ENCODE measurements at regions not wholly inside any gene's neighbourhood (a gene's known extent, or its start where the extent isn't known, plus 50 kb on each side); places are given as distances from the start of the nearest gene placed in this dataset.

GRCh38 chr12:116650062-116650461 lies 87.8 kb downstream of the SPRING1 start:
- no peak overlapping the region for H3K27ac ChIP-seq (ENCODE audit: low read length)
- peaks cover 8% of the 10 kb centered on the region for H3K4me1 ChIP-seq (ENCODE audit: insufficient read depth, low read length)
- H3K36me3 ChIP-seq (ENCODE audit: insufficient read depth, low read depth, low read length), result no peaks in the 10 kb centered on the region
- H3K27me3 ChIP-seq (ENCODE audit: insufficient read depth, low read length), result no peaks in the 10 kb centered on the region
- H3K4me3 ChIP-seq (ENCODE audit: low read length), result no peak overlapping the region
- no peaks in the 10 kb centered on the region for H3K9me3 ChIP-seq (ENCODE audit: insufficient read depth, low read depth, low read length)
- H3K9ac ChIP-seq (ENCODE audit: low read depth, low read length), result no peak overlapping the region

GRCh38 chr12:116647813-116648212 lies 88.6 kb downstream of the MAP1LC3B2 start:
- no peak overlapping the region for H3K9ac ChIP-seq (ENCODE audit: low read depth, low read length)
- no peaks in the 10 kb centered on the region for H3K36me3 ChIP-seq (ENCODE audit: insufficient read depth, low read depth, low read length)
- no peak overlapping the region for H3K27ac ChIP-seq (ENCODE audit: low read length)
- no peaks in the 10 kb centered on the region for H3K27me3 ChIP-seq (ENCODE audit: insufficient read depth, low read length)
- peaks cover 8% of the 10 kb centered on the region for H3K4me1 ChIP-seq (ENCODE audit: insufficient read depth, low read length)
- no peak overlapping the region for H3K4me3 ChIP-seq (ENCODE audit: low read length)
- no peaks in the 10 kb centered on the region for H3K9me3 ChIP-seq (ENCODE audit: insufficient read depth, low read depth, low read length)

GRCh38 chr12:116646901-116647300 lies 87.7 kb downstream of the MAP1LC3B2 start:
- Histone ChIP-seq H3K4me1 (ENCODE audit: insufficient read depth, low read length) (peaks cover 8% of the 10 kb centered on the region), H3K36me3 (ENCODE audit: insufficient read depth, low read depth, low read length) (no peaks in the 10 kb centered on the region), H3K27me3 (ENCODE audit: insufficient read depth, low read length) (no peaks in the 10 kb centered on the region), H3K9ac (ENCODE audit: low read depth, low read length) (no peak overlapping the region), H3K9me3 (ENCODE audit: insufficient read depth, low read depth, low read length) (no peaks in the 10 kb centered on the region), H3K27ac (ENCODE audit: low read length) (no peak overlapping the region), H3K4me3 (ENCODE audit: low read length) (no peak overlapping the region)

- Histone ChIP-seq H3K36me3 (ENCODE audit: insufficient read depth, low read depth, low read length) (no peaks in the 10 kb centered on the region), H3K4me1 (ENCODE audit: insufficient read depth, low read length) (peaks cover 3% of the 10 kb centered on the region; the same call in 1 of the 2 replicates), H3K9ac (ENCODE audit: low read depth, low read length) (no peak overlapping the region), H3K27me3 (ENCODE audit: insufficient read depth, low read length) (no peaks in the 10 kb centered on the region), H3K9me3 (ENCODE audit: insufficient read depth, low read depth, low read length) (no peaks in the 10 kb centered on the region), H3K27ac (ENCODE audit: low read length) (no peak overlapping the region), H3K4me3 (ENCODE audit: low read length) (no peak overlapping the region)
Observed at GRCh38 chr12:116644806-116645205, 85.6 kb downstream of the MAP1LC3B2 start.

- Histone ChIP-seq H3K27me3 (ENCODE audit: insufficient read depth, low read length) (no peaks in the 10 kb centered on the region), H3K4me3 (ENCODE audit: low read length) (no peak overlapping the region), H3K4me1 (ENCODE audit: insufficient read depth, low read length) (peaks cover 3% of the 10 kb centered on the region; the same call in 1 of the 2 replicates), H3K9me3 (ENCODE audit: insufficient read depth, low read depth, low read length) (no peaks in the 10 kb centered on the region), H3K9ac (ENCODE audit: low read depth, low read length) (no peak overlapping the region), H3K36me3 (ENCODE audit: insufficient read depth, low read depth, low read length) (no peaks in the 10 kb centered on the region), H3K27ac (ENCODE audit: low read length) (no peak overlapping the region)
Observed at GRCh38 chr12:116642683-116643082, 83.5 kb downstream of the MAP1LC3B2 start.

- H3K9ac ChIP-seq (ENCODE audit: low read depth, low read length), result no peak overlapping the region
- H3K4me3 ChIP-seq (ENCODE audit: low read length), result no peak overlapping the region
- H3K4me1 ChIP-seq (ENCODE audit: insufficient read depth, low read length), result peaks cover 3% of the 10 kb centered on the region; the same call in 1 of the 2 replicates
- no peaks in the 10 kb centered on the region for H3K9me3 ChIP-seq (ENCODE audit: insufficient read depth, low read depth, low read length)
- H3K36me3 ChIP-seq (ENCODE audit: insufficient read depth, low read depth, low read length), result no peaks in the 10 kb centered on the region
- no peak overlapping the region for H3K27ac ChIP-seq (ENCODE audit: low read length)
- H3K27me3 ChIP-seq (ENCODE audit: insufficient read depth, low read length), result no peaks in the 10 kb centered on the region
Observed at GRCh38 chr12:116642106-116642505, 82.9 kb downstream of the MAP1LC3B2 start.

- Histone ChIP-seq H3K27me3 (ENCODE audit: insufficient read depth, low read length) (no peaks in the 10 kb centered on the region), H3K4me1 (ENCODE audit: insufficient read depth, low read length) (no peaks in the 10 kb centered on the region), H3K9ac (ENCODE audit: low read depth, low read length) (no peak overlapping the region), H3K9me3 (ENCODE audit: insufficient read depth, low read depth, low read length) (no peaks in the 10 kb centered on the region), H3K36me3 (ENCODE audit: insufficient read depth, low read depth, low read length) (no peaks in the 10 kb centered on the region), H3K4me3 (ENCODE audit: low read length) (no peak overlapping the region), H3K27ac (ENCODE audit: low read length) (no peak overlapping the region)
Observed at GRCh38 chr12:116640281-116640680, 81.1 kb downstream of the MAP1LC3B2 start.

GRCh38 chr12:116639765-116640164 lies 80.6 kb downstream of the MAP1LC3B2 start:
- H3K9ac ChIP-seq (ENCODE audit: low read depth, low read length), result no peak overlapping the region
- no peak overlapping the region for H3K27ac ChIP-seq (ENCODE audit: low read length)
- no peaks in the 10 kb centered on the region for H3K9me3 ChIP-seq (ENCODE audit: insufficient read depth, low read depth, low read length)
- no peaks in the 10 kb centered on the region for H3K4me1 ChIP-seq (ENCODE audit: insufficient read depth, low read length)
- H3K27me3 ChIP-seq (ENCODE audit: insufficient read depth, low read length), result no peaks in the 10 kb centered on the region
- H3K36me3 ChIP-seq (ENCODE audit: insufficient read depth, low read depth, low read length), result no peaks in the 10 kb centered on the region
- no peak overlapping the region for H3K4me3 ChIP-seq (ENCODE audit: low read length)

GRCh38 chr12:116638376-116638775 lies 79.2 kb downstream of the MAP1LC3B2 start:
- Histone ChIP-seq H3K27me3 (ENCODE audit: insufficient read depth, low read length) (no peaks in the 10 kb centered on the region), H3K9me3 (ENCODE audit: insufficient read depth, low read depth, low read length) (no peaks in the 10 kb centered on the region), H3K9ac (ENCODE audit: low read depth, low read length) (no peak overlapping the region), H3K4me3 (ENCODE audit: low read length) (no peak overlapping the region), H3K4me1 (ENCODE audit: insufficient read depth, low read length) (no peaks in the 10 kb centered on the region), H3K27ac (ENCODE audit: low read length) (no peak overlapping the region), H3K36me3 (ENCODE audit: insufficient read depth, low read depth, low read length) (no peaks in the 10 kb centered on the region)

GRCh38 chr12:116637589-116638150 lies 78.5 kb downstream of the MAP1LC3B2 start:
- H3K9ac ChIP-seq (ENCODE audit: low read depth, low read length), result no peak overlapping the region
- no peaks in the 10 kb centered on the region for H3K36me3 ChIP-seq (ENCODE audit: insufficient read depth, low read depth, low read length)
- no peaks in the 10 kb centered on the region for H3K9me3 ChIP-seq (ENCODE audit: insufficient read depth, low read depth, low read length)
- H3K27me3 ChIP-seq (ENCODE audit: insufficient read depth, low read length), result no peaks in the 10 kb centered on the region
- no peaks in the 10 kb centered on the region for H3K4me1 ChIP-seq (ENCODE audit: insufficient read depth, low read length)
- H3K27ac ChIP-seq (ENCODE audit: low read length), result no peak overlapping the region
- H3K4me3 ChIP-seq (ENCODE audit: low read length), result no peak overlapping the region

- Histone ChIP-seq H3K27ac (ENCODE audit: low read length) (no peak overlapping the region), H3K27me3 (ENCODE audit: insufficient read depth, low read length) (no peaks in the 10 kb centered on the region), H3K4me1 (ENCODE audit: insufficient read depth, low read length) (peaks cover 1% of the 10 kb centered on the region; the same call in 1 of the 2 replicates), H3K9me3 (ENCODE audit: insufficient read depth, low read depth, low read length) (no peaks in the 10 kb centered on the region), H3K9ac (ENCODE audit: low read depth, low read length) (no peak overlapping the region), H3K36me3 (ENCODE audit: insufficient read depth, low read depth, low read length) (no peaks in the 10 kb centered on the region), H3K4me3 (ENCODE audit: low read length) (no peak overlapping the region)
Observed at GRCh38 chr12:116636608-116637519, 77.7 kb downstream of the MAP1LC3B2 start.

- H3K4me1 ChIP-seq (ENCODE audit: insufficient read depth, low read length), result peaks cover 3% of the 10 kb centered on the region; the same call in 1 of the 2 replicates
- no peak overlapping the region for H3K4me3 ChIP-seq (ENCODE audit: low read length)
- no peak overlapping the region for H3K27ac ChIP-seq (ENCODE audit: low read length)
- no peaks in the 10 kb centered on the region for H3K27me3 ChIP-seq (ENCODE audit: insufficient read depth, low read length)
- H3K9ac ChIP-seq (ENCODE audit: low read depth, low read length), result no peak overlapping the region
- no peaks in the 10 kb centered on the region for H3K9me3 ChIP-seq (ENCODE audit: insufficient read depth, low read depth, low read length)
- no peaks in the 10 kb centered on the region for H3K36me3 ChIP-seq (ENCODE audit: insufficient read depth, low read depth, low read length)
Observed at GRCh38 chr12:116635487-116635886, 76.3 kb downstream of the MAP1LC3B2 start.

Measured in iPS-20b (cell line).